SK-N-SH treated with all-trans-retinoic acid at 6 μM for 48 hours (cell line): ENCODE measurements at regions not wholly inside any gene's neighbourhood (a gene's known extent, or its start where the extent isn't known, plus 50 kb on each side); places are given as distances from the start of the nearest gene placed in this dataset.

ENCODE experiments used
- ATAC-seq: fragments of 200-7000 bp; cut with Tn5 transposase; 3 replicates; pipeline ENCODE4 v1.9.1; 2020; ENCODE audit warnings: mild to moderate bottlenecking, moderate library complexity
- ARNTL ChIP-seq: fragments of 450-650 bp; formaldehyde crosslinking; IDR thresholded peaks from 2 replicates; pipeline ENCODE4 v1.5.0; 2020; ENCODE audit warnings: low read depth, mild to moderate bottlenecking, moderate library complexity, borderline replicate concordance
- BACH2 ChIP-seq: fragments of 250-450 bp; sonication (Bioruptor Pico); IDR thresholded peaks from 2 replicates; pipeline ENCODE4 v1.9.0; 2021; ENCODE audit warnings: mild to moderate bottlenecking, borderline replicate concordance
- CREB5 ChIP-seq: fragments of 250-450 bp; sonication (Bioruptor Pico); IDR thresholded peaks from 2 replicates; pipeline ENCODE4 v1.5.1; 2020; ENCODE audit warnings: low read depth, mild to moderate bottlenecking, moderate library complexity
- CSDC2 ChIP-seq: fragments of 250-450 bp; sonication (Bioruptor Pico); IDR thresholded peaks from 2 replicates; pipeline ENCODE4 v1.5.0; 2020; ENCODE audit warnings: mild to moderate bottlenecking, moderate library complexity
- CSRNP3 ChIP-seq: fragments of 250-450 bp; sonication (Bioruptor Pico); IDR thresholded peaks from 2 replicates; pipeline ENCODE4 v1.5.1; 2021; ENCODE audit warnings: mild to moderate bottlenecking, moderate library complexity
- GLIS3 ChIP-seq: fragments of 250-450 bp; sonication (Bioruptor Pico); IDR thresholded peaks from 2 replicates; pipeline ENCODE4 v1.5.0; 2020; ENCODE audit warnings: mild to moderate bottlenecking, moderate library complexity
- ISL1 ChIP-seq: fragments of 250-450 bp; sonication (Bioruptor Pico); IDR thresholded peaks from 2 replicates; pipeline ENCODE4 v2.1.2; 2022; ENCODE audit warnings: mild to moderate bottlenecking, moderate library complexity
- OSR1 ChIP-seq: fragments of 250-450 bp; sonication (Bioruptor Pico); IDR thresholded peaks from 2 replicates; pipeline ENCODE4 v1.8.0; 2022; ENCODE audit warnings: moderate library complexity, mild to moderate bottlenecking, inconsistent platforms
- PATZ1 ChIP-seq: fragments of 250-450 bp; sonication (Bioruptor Pico); IDR thresholded peaks from 2 replicates; pipeline ENCODE4 v1.8.0; 2020; ENCODE audit warnings: mild to moderate bottlenecking, moderate library complexity, borderline replicate concordance
- POU6F1 ChIP-seq: fragments of 250-450 bp; sonication (Bioruptor Pico); IDR thresholded peaks from 2 replicates; pipeline ENCODE4 v1.8.0; 2021; ENCODE audit warnings: low read depth, mild to moderate bottlenecking, moderate library complexity, borderline replicate concordance
- RARB ChIP-seq: fragments of 250-450 bp; sonication (Bioruptor Pico); IDR thresholded peaks from 2 replicates; pipeline ENCODE4 v1.8.0; 2021; ENCODE audit warnings: mild to moderate bottlenecking, moderate library complexity
- SNAI2 ChIP-seq: fragments of 250-450 bp; sonication (Bioruptor Pico); IDR thresholded peaks from 2 replicates; pipeline ENCODE4 v1.5.0; 2020; ENCODE audit warnings: mild to moderate bottlenecking, moderate library complexity
- TCF4 ChIP-seq: fragments of 250-450 bp; sonication (Bioruptor Pico); IDR thresholded peaks from 2 replicates; pipeline ENCODE4 v1.8.0; 2021; ENCODE audit warnings: mild to moderate bottlenecking, moderate library complexity, borderline replicate concordance
- TOX ChIP-seq: fragments of 250-450 bp; sonication (Bioruptor Pico); IDR thresholded peaks from 2 replicates; pipeline ENCODE4 v1.8.0; 2021; ENCODE audit warnings: mild to moderate bottlenecking, moderate library complexity, borderline replicate concordance
- TSHZ2 ChIP-seq: fragments of 250-450 bp; sonication (Bioruptor Pico); IDR thresholded peaks from 2 replicates; pipeline ENCODE4 v1.5.0; 2020; ENCODE audit warnings: mild to moderate bottlenecking, moderate library complexity
- ZC3H10 ChIP-seq: fragments of 250-450 bp; sonication (Bioruptor Pico); IDR thresholded peaks from 2 replicates; pipeline ENCODE4 v1.5.1; 2021; ENCODE audit warnings: mild to moderate bottlenecking, moderate library complexity
- ZFP3 ChIP-seq: fragments of 250-450 bp; sonication (Bioruptor Pico); IDR thresholded peaks from 2 replicates; pipeline ENCODE4 v1.5.0; 2020; ENCODE audit warnings: mild to moderate bottlenecking, moderate library complexity
- ZFP30 ChIP-seq: fragments of 450-650 bp; formaldehyde crosslinking; IDR thresholded peaks from 2 replicates; pipeline ENCODE4 v1.5.0; 2022; ENCODE audit warnings: mild to moderate bottlenecking, moderate library complexity
- ZNF565 ChIP-seq: fragments of 450-650 bp; formaldehyde crosslinking; conservative IDR thresholded peaks from 2 replicates; pipeline ENCODE4 v1.5.0; 2020; ENCODE audit warnings: low read depth, mild to moderate bottlenecking, moderate library complexity
- ZNF70 ChIP-seq: fragments of 450-650 bp; formaldehyde crosslinking; IDR thresholded peaks from 2 replicates; pipeline ENCODE4 v1.5.0; 2020; ENCODE audit warnings: mild to moderate bottlenecking, moderate library complexity
- ZNF8 ChIP-seq: fragments of 450-650 bp; formaldehyde crosslinking; IDR thresholded peaks from 2 replicates; pipeline ENCODE4 v1.5.0; 2020; ENCODE audit warnings: mild to moderate bottlenecking, moderate library complexity

- no peak for TF ChIP-seq ARNTL (CRISPR knock-in tag)
- TF ChIP-seq SNAI2 (CRISPR knock-in tag): no peak
- no peak for TF ChIP-seq CREB5 (CRISPR knock-in tag)
- TF ChIP-seq ZC3H10 (CRISPR knock-in tag): no peak
- TF ChIP-seq TSHZ2 (CRISPR knock-in tag): no peak
- TF ChIP-seq ISL1 (CRISPR knock-in tag): no peak
- TF ChIP-seq CSRNP3 (CRISPR knock-in tag): no peak
- TF ChIP-seq ZNF565 (CRISPR knock-in tag): no peak
- TF ChIP-seq PATZ1: no peak
- no peak for TF ChIP-seq RARB (CRISPR knock-in tag)
- TF ChIP-seq POU6F1 (CRISPR knock-in tag): no peak
- TF ChIP-seq OSR1 (CRISPR knock-in tag): no peak
- no peak for TF ChIP-seq ZFP3
- no peak for TF ChIP-seq ZNF8 (CRISPR knock-in tag)
- no peak for TF ChIP-seq CSDC2 (CRISPR knock-in tag)
- TF ChIP-seq TOX (CRISPR knock-in tag): no peak
- TF ChIP-seq BACH2 (CRISPR knock-in tag): no peak
- no peak for TF ChIP-seq TCF4 (CRISPR knock-in tag)
- TF ChIP-seq, all 23 proteins: peak for 0
- ATAC-seq: no peak
Observed at GRCh38 chr1:95517506-95517905, 283.5 kb downstream of the RWDD3 start.

GRCh38 chr1:95518310-95518709, 284.3 kb downstream of the RWDD3 start:
- no peak for ATAC-seq
- TF ChIP-seq GLIS3 (CRISPR knock-in tag): no peak

- no peak for TF ChIP-seq ZNF70 (CRISPR knock-in tag)
- TF ChIP-seq, all 23 proteins: peak for 0
- ATAC-seq: no peak
Observed at GRCh38 chr1:95520390-95520789, 286.4 kb downstream of the RWDD3 start.

- ATAC-seq: no peak
Observed at GRCh38 chr1:95532335-95532734, 298.3 kb downstream of the RWDD3 start.

More at GRCh38 chr1:95532335-95532734, 298.3 kb downstream of the RWDD3 start:
- TF ChIP-seq SNAI2 (CRISPR knock-in tag): no peak
- no peak for TF ChIP-seq ZFP30 (CRISPR knock-in tag)
- no peak for TF ChIP-seq PATZ1
- TF ChIP-seq TCF4 (CRISPR knock-in tag): no peak
- TF ChIP-seq CSDC2 (CRISPR knock-in tag): no peak
- no peak for TF ChIP-seq TOX (CRISPR knock-in tag)
- TF ChIP-seq OSR1 (CRISPR knock-in tag): no peak
- no peak for TF ChIP-seq POU6F1 (CRISPR knock-in tag)
- TF ChIP-seq ZNF8 (CRISPR knock-in tag): no peak
